Stimulated activated effector memory CD8-positive, alpha-beta T cell treated with anti-CD3 and anti-CD28 coated beads, Interleukin-12 subunit alpha, Interleukin-12 subunit beta, amount 100 ng/mL, for 72 hours (primary cell): ENCODE measurements at regions not wholly inside any gene's neighbourhood (a gene's known extent, or its start where the extent isn't known, plus 50 kb on each side); places are given as distances from the start of the nearest gene placed in this dataset.

Experiments
- ATAC-seq: fragments of 150-1000 bp; cut with Tn5 transposase; 2 replicates; pipeline ENCODE4 v1.10.0; 2021
- DNase-seq, 2 donors: peaks; one replicate each; pipeline ENCODE4 v3.0.0; 2021 to 2022; ENCODE audit warnings: low spot score in 2 of 2
- H3K27ac Mint-ChIP-seq: one replicate; pipeline ENCODE4 v1.8.0; 2022; ENCODE audit warnings: mild to moderate bottlenecking, mixed read lengths
- H3K36me3 Mint-ChIP-seq: one replicate; pipeline ENCODE4 v1.8.0; 2022; ENCODE audit warnings: mild to moderate bottlenecking, mixed read lengths
- H3K4me1 Mint-ChIP-seq: one replicate; pipeline ENCODE4 v1.8.0; 2022; ENCODE audit warnings: mixed read lengths
- H3K4me3 Mint-ChIP-seq: one replicate; pipeline ENCODE4 v1.8.0; 2022; ENCODE audit warnings: mild to moderate bottlenecking, mixed read lengths
- H3K9me3 Mint-ChIP-seq: one replicate; pipeline ENCODE4 v1.8.0; 2022; ENCODE audit warnings: mixed read lengths

GRCh38 chr4:42339935-42340406 is 57.3 kb upstream of the SHISA3 start:
- Mint-ChIP-seq H3K4me3 (no peak overlapping the region), H3K36me3 (no peaks in the 10 kb centered on the region), H3K4me1 (no peaks in the 10 kb centered on the region), H3K27ac (no peak overlapping the region), H3K9me3 (no peaks in the 10 kb centered on the region)
- ATAC-seq, result no peak
- DNase-seq, result no peak

DNA sequence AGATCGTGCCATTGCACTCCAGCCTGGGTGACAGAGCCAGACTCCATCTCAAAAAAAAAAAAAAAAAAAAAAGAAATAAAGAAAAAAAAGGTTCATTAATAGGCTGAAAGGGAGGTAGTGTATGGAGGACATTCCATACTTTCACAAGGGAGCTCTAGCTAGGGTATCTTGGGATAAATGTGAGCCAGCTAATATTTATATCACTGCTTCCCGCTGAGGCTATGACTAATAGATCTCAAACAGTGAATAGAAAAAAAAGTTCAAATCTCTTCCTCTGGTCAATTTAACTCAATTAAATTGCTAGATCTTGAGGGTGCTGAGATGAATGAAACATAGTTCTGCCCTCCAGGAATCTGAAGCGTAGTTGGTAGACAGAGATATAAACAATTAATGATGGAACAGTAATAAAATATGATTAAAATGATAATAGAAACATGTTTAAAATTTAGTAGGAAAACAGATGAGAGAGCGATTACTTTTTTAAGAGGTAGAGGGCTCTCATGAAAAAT is 55.7 kb upstream of the SHISA3 start:
- H3K36me3 Mint-ChIP-seq, result no peaks in the 10 kb centered on the region
- ATAC-seq, result no peak
- no peak for DNase-seq
- no peaks in the 10 kb centered on the region for H3K9me3 Mint-ChIP-seq
- no peak overlapping the region for H3K27ac Mint-ChIP-seq
- H3K4me3 Mint-ChIP-seq, result no peak overlapping the region
- no peaks in the 10 kb centered on the region for H3K4me1 Mint-ChIP-seq

DNA sequence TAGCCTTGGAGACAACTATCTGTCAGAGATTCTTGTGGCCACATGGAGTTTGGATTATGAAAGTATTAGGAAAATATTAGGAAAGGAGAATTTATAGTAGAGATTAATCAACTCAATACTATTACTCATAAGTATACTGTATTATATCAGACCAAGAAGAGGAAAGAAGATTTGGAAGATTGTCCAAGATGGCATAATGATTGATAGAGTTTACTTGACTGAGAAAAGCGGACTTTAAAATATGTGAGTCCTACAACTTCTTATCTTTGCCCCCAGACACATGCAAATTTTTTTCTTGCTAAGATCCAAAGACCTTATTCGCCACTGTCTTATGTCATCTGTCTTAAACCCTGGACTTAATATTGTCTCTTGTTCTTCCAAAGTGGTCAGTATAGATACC is 54.8 kb upstream of the SHISA3 start:
- H3K4me3 Mint-ChIP-seq, result no peak overlapping the region
- H3K36me3 Mint-ChIP-seq, result no peaks in the 10 kb centered on the region
- H3K4me1 Mint-ChIP-seq, result no peaks in the 10 kb centered on the region
- no peaks in the 10 kb centered on the region for H3K9me3 Mint-ChIP-seq
- ATAC-seq, result no peak
- no peak for DNase-seq
- H3K27ac Mint-ChIP-seq, result no peak overlapping the region

GRCh38 chr4:42344309-42344708 is 53.0 kb upstream of the SHISA3 start:
- Mint-ChIP-seq H3K27ac (no peak overlapping the region), H3K4me3 (no peak overlapping the region), H3K4me1 (no peaks in the 10 kb centered on the region), H3K9me3 (no peaks in the 10 kb centered on the region), H3K36me3 (no peaks in the 10 kb centered on the region)
- ATAC-seq (no peak), DNase-seq (no peak)

GRCh38 chr4:42344749-42345148 is 52.5 kb upstream of the SHISA3 start:
- no peak for DNase-seq
- H3K4me3 Mint-ChIP-seq, result no peak overlapping the region
- ATAC-seq, result no peak
- H3K4me1 Mint-ChIP-seq, result no peaks in the 10 kb centered on the region
- no peaks in the 10 kb centered on the region for H3K36me3 Mint-ChIP-seq
- no peak overlapping the region for H3K27ac Mint-ChIP-seq
- H3K9me3 Mint-ChIP-seq, result no peaks in the 10 kb centered on the region

GRCh38 chr4:42345962-42346544 is 51.2 kb upstream of the SHISA3 start:
- H3K9me3 Mint-ChIP-seq, result no peaks in the 10 kb centered on the region
- ATAC-seq, result peak; percentile 19
- H3K4me1 Mint-ChIP-seq, result no peaks in the 10 kb centered on the region
- no peaks in the 10 kb centered on the region for H3K36me3 Mint-ChIP-seq
- no peak overlapping the region for H3K27ac Mint-ChIP-seq
- DNase-seq, result no peak
- H3K4me3 Mint-ChIP-seq, result no peak overlapping the region

DNA sequence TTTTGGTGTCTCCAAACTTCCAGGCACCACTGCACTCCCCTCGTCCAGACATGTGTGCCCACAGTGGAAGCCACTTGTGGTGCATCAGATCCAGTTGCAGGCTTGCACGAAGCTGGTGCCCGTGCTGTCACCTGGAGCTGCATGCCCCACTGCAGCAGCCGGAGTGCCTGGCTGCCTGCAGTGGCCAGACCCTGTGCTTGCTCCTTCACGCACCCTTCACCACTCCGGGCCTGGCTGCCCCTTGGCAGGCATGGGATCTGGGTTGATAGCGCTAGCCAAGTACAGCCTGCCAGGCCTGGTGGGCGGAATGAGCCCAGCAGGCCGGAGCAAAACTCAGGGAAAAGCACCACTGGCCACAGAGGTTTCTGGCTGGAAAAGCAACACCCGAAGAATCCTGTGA is 50.2 kb upstream of the SHISA3 start:
- H3K4me3 Mint-ChIP-seq, result no peak overlapping the region
- DNase-seq (no peak), ATAC-seq (peak; percentile 11)
- no peaks in the 10 kb centered on the region for H3K9me3 Mint-ChIP-seq
- no peaks in the 10 kb centered on the region for H3K4me1 Mint-ChIP-seq
- no peak overlapping the region for H3K27ac Mint-ChIP-seq
- no peaks in the 10 kb centered on the region for H3K36me3 Mint-ChIP-seq
